HepG2 (cell line): ENCODE measurements at regions not wholly inside any gene's neighbourhood (a gene's known extent, or its start where the extent isn't known, plus 50 kb on each side); places are given as distances from the start of the nearest gene placed in this dataset.

Experiments
- ATAC-seq: fragments of 200-7000 bp; cut with Tn5 transposase; 3 replicates; pipeline ENCODE4 v1.9.1; 2020; ENCODE audit warnings: mild to moderate bottlenecking, moderate library complexity
- BruUV-seq: library from RNA; stranded (reverse); fragments of 400-500 nt; replicated peaks from 2 replicates; lab custom pipeline; 2021; lab: Mats Ljungman, UMichigan
- CTCF ChIA-PET: fragments of 300-600 bp; formaldehyde crosslinking; extraction: SDS; loops from one replicate; lab custom pipeline; 2021; ENCODE audit warnings: low total read pairs, inconsistent platforms, low intra/inter-chr PET ratio; lab: Yijun Ruan, JAX
- POLR2A ChIA-PET: fragments of 350-600 bp; sonication (Branson Sonifier 250); formaldehyde crosslinking; loops from one replicate; lab custom pipeline; 2020; ENCODE audit warnings: antibody characterized with exemption, inconsistent platforms; lab: Yijun Ruan, JAX
- DNase-seq: peaks from one replicate; pipeline ENCODE4 v3.0.0-alpha.2; 2015; ENCODE audit warnings: low spot score
- FAIRE-seq: peaks from 3 replicates; lab custom pipeline; 2011; peaks lifted over from hg19 to GRCh38; lab: Jason Lieb, UNC
- H2AFZ ChIP-seq: one replicate; pipeline ENCODE4 v1.6.1; 2011; ENCODE audit warnings: low read length, inconsistent platforms
- H3K27ac ChIP-seq: fragments of 300-600 bp; 3 replicates; pipeline ENCODE4 v1.8.0; 2011; ENCODE audit warnings: mixed run types, mild to moderate bottlenecking, mixed read lengths, low read length, inconsistent platforms; ENCODE audit not compliant: insufficient read depth; ENCODE audit errors: extremely low read length
- H3K27me3 ChIP-seq, 2 experiments: fragments of 200-600 bp in 1 of 2; 2 replicates in 1 of 2; 3 replicates in 1 of 2; pipeline versions ENCODE4 v1.6.0 to v1.8.0; 2011; ENCODE audit warnings: low read length in 2 of 2, mild to moderate bottlenecking in 2 of 2, moderate library complexity in 2 of 2, inconsistent platforms in 1 of 2; ENCODE audit not compliant: insufficient read depth in 2 of 2, control insufficient read depth in 1 of 2
- H3K36me3 ChIP-seq, 2 experiments: fragments of 200-600 bp in 1 of 2; replicated peaks in 1 of 2; 2 replicates in 1 of 2; 3 replicates in 1 of 2; pipeline versions ENCODE4 v1.5.1 to v1.8.0; 2011; ENCODE audit warnings: low read length in 2 of 2, inconsistent platforms in 1 of 2; ENCODE audit not compliant: insufficient read depth in 2 of 2, control insufficient read depth in 1 of 2
- H3K4me1 ChIP-seq: 2 replicates; pipeline ENCODE4 v1.5.1; 2012; ENCODE audit warnings: low read length, inconsistent platforms; ENCODE audit not compliant: insufficient read depth
- H3K4me2 ChIP-seq: 2 replicates; pipeline ENCODE4 v1.6.0; 2011; ENCODE audit warnings: low read depth, low read length, inconsistent platforms
- H3K4me3 ChIP-seq, 3 experiments: fragments of 200-600 bp in 1 of 3; sonication (generic), shearing (Covaris generic) in 1 of 3; replicated peaks in 1 of 3; 2 replicates each; pipeline ENCODE4 v1.5.1; 2011 to 2016; ENCODE audit warnings: low read length in 3 of 3, inconsistent platforms in 2 of 3, low read depth in 2 of 3, mild to moderate bottlenecking in 2 of 3, control low read depth in 1 of 3, mixed read lengths in 1 of 3; ENCODE audit not compliant: insufficient read depth in 1 of 3
- H3K79me2 ChIP-seq: one replicate; pipeline ENCODE4 v1.6.1; 2011; ENCODE audit warnings: low read length, inconsistent platforms; ENCODE audit not compliant: insufficient read depth
- H3K9ac ChIP-seq: 2 replicates; pipeline ENCODE4 v1.6.0; 2011; ENCODE audit warnings: mild to moderate bottlenecking, low read depth, low read length, inconsistent platforms; ENCODE audit not compliant: insufficient read depth
- H3K9me3 ChIP-seq: 2 replicates; pipeline ENCODE4 v1.5.1; 2012; ENCODE audit warnings: mild to moderate bottlenecking, low read length
- H4K20me1 ChIP-seq: 2 replicates; pipeline ENCODE4 v1.6.0; 2011; ENCODE audit warnings: inconsistent platforms, mild to moderate bottlenecking, low read length, moderate library complexity; ENCODE audit not compliant: insufficient read depth
- ARNT2 ChIP-seq: sonication (generic); formaldehyde crosslinking; IDR thresholded peaks from 2 replicates; pipeline ENCODE4 v1.8.0; 2022; ENCODE audit warnings: mild to moderate bottlenecking, low read depth, missing genetic modification reagents, moderate library complexity
- CBX2 ChIP-seq, 2 experiments: fragments of 200-600 bp in 1 of 2; sonication (generic); formaldehyde crosslinking in 1 of 2; IDR thresholded peaks; 2 replicates each; pipeline versions ENCODE4 v1.7.0 to v1.8.1; 2018 to 2022; ENCODE audit warnings: low read depth in 2 of 2, low read length in 1 of 2, mild to moderate bottlenecking in 1 of 2, missing genetic modification reagents in 1 of 2
- RXRA ChIP-seq: sonication (generic); formaldehyde crosslinking; IDR thresholded peaks from 2 replicates; pipeline ENCODE4 v1.5.1; 2020; ENCODE audit warnings: missing genetic modification reagents
- SUZ12 ChIP-seq: fragments of 150-350 bp; IDR thresholded peaks from 2 replicates; pipeline ENCODE4 v1.6.1; 2014; ENCODE audit warnings: low read depth, low read length
- TIGD3 ChIP-seq: sonication (generic); formaldehyde crosslinking; IDR thresholded peaks from 2 replicates; pipeline ENCODE4 v1.5.1; 2020; ENCODE audit warnings: mild to moderate bottlenecking, missing genetic modification reagents, borderline replicate concordance
- ZBTB3 ChIP-seq: sonication (generic); formaldehyde crosslinking; IDR thresholded peaks from 2 replicates; pipeline ENCODE4 v1.4.0; 2020; ENCODE audit warnings: low read depth, mild to moderate bottlenecking, moderate library complexity, missing genetic modification reagents, borderline replicate concordance
- ZHX1 ChIP-seq: sonication (generic); formaldehyde crosslinking; IDR thresholded peaks from 2 replicates; pipeline ENCODE4 v1.8.1; 2022; ENCODE audit warnings: low read depth, mild to moderate bottlenecking, missing genetic modification reagents
- ZNF577 ChIP-seq: sonication (generic); formaldehyde crosslinking; IDR thresholded peaks from 2 replicates; pipeline ENCODE4 v1.4.0; 2020; ENCODE audit warnings: mild to moderate bottlenecking, low read depth, missing genetic modification reagents, borderline replicate concordance
- ZNF780A ChIP-seq: sonication (generic); formaldehyde crosslinking; IDR thresholded peaks from 2 replicates; pipeline ENCODE4 v1.8.0; 2022; ENCODE audit warnings: mild to moderate bottlenecking, missing genetic modification reagents, moderate library complexity
- ZNF784 ChIP-seq: sonication (generic); formaldehyde crosslinking; IDR thresholded peaks from 2 replicates; pipeline ENCODE4 v1.5.1; 2020; ENCODE audit warnings: missing genetic modification reagents, mild to moderate bottlenecking, borderline replicate concordance
- WGBS: methylation state at CpG from one replicate; pipeline ENCODE4 v1.1.6; 2017; ENCODE audit warnings: low lambda C conversion rate; 5-methylcytosine and 5-hydroxymethylcytosine counted together
- in situ Hi-C: cut with HindIII; loops from 2 replicates; pipeline ENCODE4 v1.10.0; 2017; ENCODE audit warnings: low pct_unique_long_range_greater_than_20kb; ENCODE audit not compliant: extremely low pct_ligation_motif_present
- intact Hi-C: fragments of 100-400 bp; cut with micrococcal nuclease; formaldehyde crosslinking; loops from one replicate; pipeline ENCODE4 v1.10.0; 2022; ENCODE audit not compliant: unreplicated experiment

- H3K9me3 ChIP-seq = no peaks in the 10 kb centered on the region
- no peaks in the 10 kb centered on the region for H3K36me3 ChIP-seq
- H2AFZ ChIP-seq = no peak overlapping the region
- CTCF ChIA-PET = no interaction called here
- no peak overlapping the region for H3K4me3 ChIP-seq
- no peak overlapping the region for H3K27ac ChIP-seq
- intact Hi-C loops = no loop called here
- H3K79me2 ChIP-seq = no peaks in the 10 kb centered on the region
- H3K4me1 ChIP-seq = no peaks in the 10 kb centered on the region
- in situ Hi-C loops = no loop called here
- ATAC-seq (no peak), FAIRE-seq (no peak), DNase-seq (no peak)
- 100% methylated on average over 1 of the region's 6 CpGs for WGBS
- no TSS peak for BruUV-seq
- H3K27me3 ChIP-seq = no peaks in the 10 kb centered on the region
- H3K9ac ChIP-seq = no peak overlapping the region
- no peak overlapping the region for H3K4me2 ChIP-seq
- no peaks in the 10 kb centered on the region for H4K20me1 ChIP-seq
- POLR2A ChIA-PET = no interaction called here
- TF ChIP-seq ZNF577 (CRISPR knock-in tag) (no peak), SUZ12 (no peak), ZNF780A (CRISPR knock-in tag) (no peak), ZHX1 (CRISPR knock-in tag) (no peak), ARNT2 (CRISPR knock-in tag) (no peak), ZBTB3 (CRISPR knock-in tag) (no peak), ZNF784 (CRISPR knock-in tag) (no peak), TIGD3 (no peak), RXRA (CRISPR knock-in tag) (no peak), CBX2 (IDR thresholded peaks at IDR 0.05; ENCODE audit: low read depth, low read length) (no peak), CBX2 (CRISPR knock-in tag; IDR thresholded peaks at IDR 0.05; ENCODE audit: low read depth) (no peak)
- TF ChIP-seq, all 625 proteins: peak for 0
Observed at GRCh38 chrX:39599339-39599738, 498.4 kb downstream of the BCOR start.
